ENCODE measurements at regions not wholly inside any gene's neighbourhood (a gene's known extent, or its start where the extent isn't known, plus 50 kb on each side); places are given as distances from the start of the nearest gene placed in this dataset.

DNA sequence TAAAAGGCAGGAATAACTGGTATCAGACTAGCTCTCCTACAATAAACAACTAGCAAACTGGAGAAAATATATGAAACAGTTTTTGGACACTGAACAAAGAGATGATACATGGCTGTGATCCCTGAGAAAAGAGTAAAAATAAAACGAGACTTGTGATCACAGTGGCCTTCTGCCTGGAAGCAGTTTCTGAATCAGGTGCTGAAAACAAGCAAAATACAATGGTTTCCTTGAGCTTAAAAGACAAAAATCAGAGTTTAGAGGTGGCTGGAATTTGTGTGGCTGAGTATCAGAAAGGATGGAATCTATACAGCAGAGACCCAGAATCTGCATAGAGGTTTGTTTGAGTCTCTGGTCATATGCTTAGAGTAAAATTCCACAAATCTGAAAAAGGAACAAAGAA is 242.5 kb upstream of the SOX9 start:
- Mint-ChIP-seq H3K4me1 (ENCODE audit: low read depth) (no peaks in the 10 kb centered on the region), H3K36me3 (no peaks in the 10 kb centered on the region), H3K4me3 (no peak overlapping the region), H3K27ac (no peak overlapping the region), H3K9me3 (peaks cover under 1% of the 10 kb centered on the region), H3K27me3 (no peaks in the 10 kb centered on the region)
- ChIA-PET POLR2A (no interaction called here), CTCF (no interaction called here)
- no peak for DNase-seq
- intact Hi-C loops (cut with micrococcal nuclease) = no loop called here

DNA sequence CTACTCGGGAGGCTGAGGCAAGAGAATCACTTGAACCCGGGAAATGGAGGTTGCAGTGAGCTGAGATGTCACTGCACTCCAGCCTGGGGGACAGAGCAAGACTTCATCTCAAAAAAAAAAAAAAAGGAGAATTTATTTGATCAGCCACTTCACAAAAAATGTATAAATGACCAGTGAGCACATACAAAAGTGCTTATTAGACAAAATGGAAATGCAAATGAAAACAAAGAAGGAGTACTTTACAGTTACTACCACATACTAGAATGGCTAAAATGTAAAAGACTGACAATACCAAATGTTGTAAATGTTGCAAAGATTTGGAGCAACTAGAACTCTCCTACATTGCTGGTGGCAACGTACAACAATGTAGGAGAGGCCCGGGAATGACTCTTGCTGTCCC is 241.8 kb upstream of the SOX9 start:
- no peaks in the 10 kb centered on the region for H3K27me3 Mint-ChIP-seq
- ChIA-PET POLR2A (interaction anchor here (0.7 kb wide), 1 partner anchor 209 kb away, joined by 4 read pairs; no protein-coding TSS in a partner anchor), CTCF (no interaction called here)
- DNase-seq = no peak
- H3K9me3 Mint-ChIP-seq = no peaks in the 10 kb centered on the region
- no peaks in the 10 kb centered on the region for H3K36me3 Mint-ChIP-seq
- H3K4me1 Mint-ChIP-seq (ENCODE audit: low read depth) = no peaks in the 10 kb centered on the region
- H3K27ac Mint-ChIP-seq = no peak overlapping the region
- intact Hi-C loops (cut with micrococcal nuclease) = no loop called here
- H3K4me3 Mint-ChIP-seq = no peak overlapping the region

DNA sequence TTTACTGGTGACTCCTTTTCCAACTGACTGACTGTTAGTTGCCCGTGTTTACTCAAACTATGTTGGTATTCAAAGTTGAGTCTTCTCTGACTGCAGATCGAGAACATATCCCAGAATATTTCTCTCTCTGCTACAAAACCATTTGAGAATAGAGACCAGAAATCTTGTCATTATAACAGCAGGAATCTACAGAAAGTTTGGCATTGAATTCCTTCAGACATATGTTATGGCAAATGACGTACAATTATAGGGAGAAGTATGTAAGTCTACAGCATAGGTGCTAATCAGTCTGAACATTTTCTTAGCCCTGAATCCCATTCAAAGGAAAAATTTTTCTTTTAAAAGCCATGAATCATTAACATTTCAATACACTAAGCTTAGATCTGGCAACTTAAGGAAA is 239.8 kb upstream of the SOX9 start:
- intact Hi-C loops (cut with micrococcal nuclease) = no loop called here
- no peak overlapping the region for H3K4me3 Mint-ChIP-seq
- H3K27ac Mint-ChIP-seq = no peak overlapping the region
- no peak for DNase-seq
- H3K36me3 Mint-ChIP-seq = no peaks in the 10 kb centered on the region
- no peaks in the 10 kb centered on the region for H3K4me1 Mint-ChIP-seq (ENCODE audit: low read depth)
- ChIA-PET POLR2A (no interaction called here), CTCF (no interaction called here)
- H3K9me3 Mint-ChIP-seq = no peaks in the 10 kb centered on the region
- H3K27me3 Mint-ChIP-seq = no peaks in the 10 kb centered on the region

DNA sequence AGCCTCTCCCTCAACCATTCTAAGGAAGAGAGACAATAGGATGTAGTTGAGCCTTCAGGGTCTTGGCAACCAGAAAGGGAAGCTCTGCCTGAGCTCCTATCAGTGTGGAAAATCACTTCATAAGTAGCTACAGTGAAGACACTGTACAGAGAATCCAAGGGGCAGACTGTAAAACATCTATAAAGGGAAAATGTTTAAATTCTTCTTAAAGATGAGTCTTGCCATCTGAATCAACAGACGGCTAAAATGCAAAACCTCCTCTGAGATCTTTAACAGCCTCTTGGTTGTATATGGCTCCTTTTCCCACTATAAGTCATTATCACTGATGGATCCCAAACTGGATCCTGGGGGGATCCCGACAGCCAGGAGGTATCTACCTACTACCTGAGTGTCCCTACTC is 239.2 kb upstream of the SOX9 start:
- intact Hi-C loops (cut with micrococcal nuclease) = no loop called here

DNA sequence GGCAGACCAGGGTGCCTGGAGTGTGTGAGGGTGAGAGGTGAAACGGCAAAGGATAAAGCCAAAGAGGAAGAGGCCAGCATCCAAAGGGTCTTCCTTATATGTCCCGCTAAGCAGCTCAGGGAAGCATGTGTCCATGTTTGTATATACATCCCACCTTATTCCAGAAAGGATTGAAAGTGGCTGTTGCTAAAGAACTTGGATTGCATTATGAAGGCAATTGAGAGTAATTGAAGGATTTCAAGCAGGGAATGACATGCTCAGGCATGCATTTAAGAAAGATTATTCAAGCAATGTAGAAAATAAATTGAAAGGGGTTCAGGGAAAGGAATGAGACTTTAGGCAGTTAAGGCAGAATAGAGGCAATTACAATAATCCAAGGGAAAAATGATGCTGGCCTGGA is 237.6 kb upstream of the SOX9 start:
- CTCF ChIA-PET = no interaction called here
- H3K36me3 Mint-ChIP-seq = no peaks in the 10 kb centered on the region
- intact Hi-C loops (cut with micrococcal nuclease) = no loop called here

More for the DNA sequence above, 239.2 kb upstream of the SOX9 start:
- DNase-seq = no peak
- ChIA-PET CTCF (no interaction called here), POLR2A (no interaction called here)
- Mint-ChIP-seq H3K4me1 (ENCODE audit: low read depth) (no peaks in the 10 kb centered on the region), H3K36me3 (no peaks in the 10 kb centered on the region), H3K9me3 (no peaks in the 10 kb centered on the region), H3K27ac (no peak overlapping the region), H3K27me3 (no peaks in the 10 kb centered on the region), H3K4me3 (no peak overlapping the region)

DNA sequence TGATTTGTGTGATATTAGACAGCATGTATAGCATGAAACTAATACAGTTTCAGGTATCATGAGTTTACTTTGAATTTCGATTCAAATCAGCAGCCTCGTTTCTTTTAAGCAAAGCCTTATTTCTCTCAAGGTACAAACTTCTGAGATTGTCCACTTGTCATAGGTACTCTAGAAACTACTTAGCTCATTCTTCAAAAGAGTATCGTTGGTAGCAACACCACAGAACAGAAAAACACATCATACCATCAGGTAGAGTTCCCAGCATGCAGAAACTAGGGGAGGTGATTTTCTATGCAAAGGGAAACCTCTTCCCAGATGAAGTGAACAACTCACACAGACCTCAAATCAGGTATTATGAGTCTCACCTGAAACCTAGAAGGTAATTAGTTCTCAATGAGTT is 237.0 kb upstream of the SOX9 start:
- no peak for DNase-seq
- intact Hi-C loops (cut with micrococcal nuclease) = no loop called here
- Mint-ChIP-seq H3K27ac (no peak overlapping the region), H3K4me1 (ENCODE audit: low read depth) (no peaks in the 10 kb centered on the region), H3K27me3 (no peaks in the 10 kb centered on the region), H3K4me3 (no peak overlapping the region), H3K9me3 (no peaks in the 10 kb centered on the region), H3K36me3 (no peaks in the 10 kb centered on the region)
- ChIA-PET POLR2A (no interaction called here), CTCF (no interaction called here)

More for the DNA sequence above, 237.6 kb upstream of the SOX9 start:
- Mint-ChIP-seq H3K27ac (no peak overlapping the region), H3K9me3 (no peaks in the 10 kb centered on the region), H3K4me1 (ENCODE audit: low read depth) (no peaks in the 10 kb centered on the region), H3K27me3 (no peaks in the 10 kb centered on the region), H3K4me3 (no peak overlapping the region)
- POLR2A ChIA-PET = no interaction called here
- DNase-seq = no peak

DNA sequence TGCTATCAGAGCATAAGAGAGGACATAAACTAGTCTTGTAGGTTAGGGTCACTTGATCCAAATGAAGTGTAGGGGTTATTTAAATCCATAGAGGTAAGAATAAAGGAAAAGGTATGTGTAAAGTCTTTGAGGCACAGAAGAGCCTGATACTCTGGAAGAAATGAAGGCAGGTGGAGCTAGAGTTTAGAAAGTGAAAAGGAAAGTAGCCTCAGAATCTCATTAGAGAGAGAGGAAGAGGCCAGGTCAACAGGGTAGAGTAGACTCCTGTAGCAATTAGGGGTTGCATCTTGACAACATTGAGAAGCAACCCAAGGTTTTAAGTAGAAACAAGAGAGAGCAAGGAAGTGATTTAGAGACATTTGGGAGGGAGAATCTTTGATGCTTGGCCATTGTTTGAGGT is 235.2 kb upstream of the SOX9 start:
- CTCF ChIA-PET = no interaction called here
- H3K9me3 Mint-ChIP-seq = no peaks in the 10 kb centered on the region
- H3K27me3 Mint-ChIP-seq = no peaks in the 10 kb centered on the region
- H3K27ac Mint-ChIP-seq = no peak overlapping the region
- POLR2A ChIA-PET = no interaction called here
- H3K4me3 Mint-ChIP-seq = no peak overlapping the region
- intact Hi-C loops (cut with micrococcal nuclease) = no loop called here
- H3K36me3 Mint-ChIP-seq = no peaks in the 10 kb centered on the region
- no peak for DNase-seq
- H3K4me1 Mint-ChIP-seq (ENCODE audit: low read depth) = no peaks in the 10 kb centered on the region

DNA sequence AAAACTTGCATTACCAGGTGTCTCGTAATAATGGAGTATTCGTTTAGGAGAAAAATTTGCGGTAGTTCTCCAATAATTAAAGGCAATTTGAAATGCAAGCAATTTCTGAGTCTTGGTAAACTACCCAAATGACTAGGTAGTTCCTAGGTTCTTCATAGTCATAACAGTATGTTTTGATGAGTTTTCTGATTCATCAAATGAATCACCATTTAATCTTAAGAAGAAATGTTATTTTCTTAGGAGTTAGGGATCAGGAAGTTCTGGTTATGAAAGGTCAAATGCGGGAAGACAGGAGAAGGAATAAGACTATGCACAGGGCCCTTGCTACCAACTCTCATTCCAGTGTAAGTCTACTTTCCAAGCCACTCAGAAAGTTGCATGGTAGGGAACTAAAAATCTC is 221.5 kb upstream of the SOX9 start:
- no peaks in the 10 kb centered on the region for H3K27me3 Mint-ChIP-seq
- DNase-seq = no peak
- H3K9me3 Mint-ChIP-seq = peaks cover 10% of the 10 kb centered on the region
- intact Hi-C loops (cut with micrococcal nuclease) = no loop called here
- ChIA-PET CTCF (no interaction called here), POLR2A (no interaction called here)
- no peaks in the 10 kb centered on the region for H3K4me1 Mint-ChIP-seq (ENCODE audit: low read depth)
- H3K4me3 Mint-ChIP-seq = no peak overlapping the region
- H3K36me3 Mint-ChIP-seq = no peaks in the 10 kb centered on the region
- no peak overlapping the region for H3K27ac Mint-ChIP-seq

DNA sequence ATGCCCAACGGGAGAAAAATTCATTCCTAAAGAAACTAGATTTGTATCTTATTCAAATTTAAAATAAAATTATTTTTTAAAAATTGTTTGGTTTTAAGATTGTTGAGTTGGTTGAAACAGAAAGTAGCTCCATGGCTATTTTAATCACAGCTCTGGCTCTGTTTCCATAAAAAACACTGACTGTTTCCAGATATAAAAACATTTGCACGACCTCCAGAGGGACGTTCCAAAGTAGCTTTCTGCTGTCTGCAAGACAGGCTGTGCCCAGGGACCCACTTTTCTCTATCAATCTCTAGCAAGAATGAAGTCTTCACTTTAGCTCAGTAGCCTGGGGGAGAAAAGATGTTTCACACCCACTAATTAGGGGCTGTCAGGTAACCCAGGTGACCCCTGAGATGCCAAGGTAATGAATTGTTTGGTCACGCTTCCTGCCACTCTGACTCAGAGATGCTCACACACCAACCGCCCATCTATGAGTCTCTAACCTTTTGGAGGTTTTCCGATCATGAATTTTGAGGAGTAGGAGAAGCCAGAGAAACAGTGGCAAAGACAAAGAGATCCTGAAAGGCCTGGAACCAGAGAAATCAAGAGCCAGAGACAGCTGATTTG is 220.1 kb upstream of the SOX9 start:
- H3K4me1 Mint-ChIP-seq (ENCODE audit: low read depth) = no peaks in the 10 kb centered on the region
- no peaks in the 10 kb centered on the region for H3K27me3 Mint-ChIP-seq
- no peaks in the 10 kb centered on the region for H3K36me3 Mint-ChIP-seq
- H3K4me3 Mint-ChIP-seq = no peak overlapping the region
- ChIA-PET POLR2A (no interaction called here), CTCF (no interaction called here)
- no peak for DNase-seq
- H3K9me3 Mint-ChIP-seq = peaks cover 10% of the 10 kb centered on the region
- intact Hi-C loops (cut with micrococcal nuclease) = no loop called here
- H3K27ac Mint-ChIP-seq = no peak overlapping the region

DNA sequence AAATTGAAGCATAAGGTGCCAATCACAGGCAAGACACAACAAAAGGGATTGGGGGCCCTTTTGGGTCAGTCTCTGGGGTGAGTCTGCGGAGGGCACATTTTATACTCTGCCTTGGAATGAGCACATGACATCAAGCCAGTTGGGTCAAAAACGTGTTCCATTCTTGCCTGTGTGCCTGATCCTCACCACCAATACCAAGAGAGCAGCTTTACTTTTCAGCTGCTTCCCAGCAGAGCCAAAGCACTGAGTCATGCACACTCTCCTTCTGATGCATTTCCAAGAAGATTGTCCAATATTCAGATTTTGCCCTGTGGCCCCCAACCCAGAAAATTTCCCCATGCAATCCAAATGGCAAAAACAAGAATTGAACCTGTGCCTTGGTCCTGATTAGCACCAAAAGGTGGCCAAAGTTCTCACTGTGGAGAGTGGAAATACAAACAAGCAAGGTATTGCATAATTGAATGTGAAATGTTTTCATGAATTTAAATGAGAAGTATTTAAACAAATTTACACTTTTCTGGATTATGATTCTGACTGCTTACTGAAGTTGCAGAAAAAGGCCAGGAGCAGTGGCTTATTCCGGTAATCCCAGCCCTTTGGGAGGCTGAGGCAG is 217.8 kb upstream of the SOX9 start:
- CTCF ChIA-PET = no interaction called here
- intact Hi-C loops (cut with micrococcal nuclease) = no loop called here
- no peak overlapping the region for H3K27ac Mint-ChIP-seq

DNA sequence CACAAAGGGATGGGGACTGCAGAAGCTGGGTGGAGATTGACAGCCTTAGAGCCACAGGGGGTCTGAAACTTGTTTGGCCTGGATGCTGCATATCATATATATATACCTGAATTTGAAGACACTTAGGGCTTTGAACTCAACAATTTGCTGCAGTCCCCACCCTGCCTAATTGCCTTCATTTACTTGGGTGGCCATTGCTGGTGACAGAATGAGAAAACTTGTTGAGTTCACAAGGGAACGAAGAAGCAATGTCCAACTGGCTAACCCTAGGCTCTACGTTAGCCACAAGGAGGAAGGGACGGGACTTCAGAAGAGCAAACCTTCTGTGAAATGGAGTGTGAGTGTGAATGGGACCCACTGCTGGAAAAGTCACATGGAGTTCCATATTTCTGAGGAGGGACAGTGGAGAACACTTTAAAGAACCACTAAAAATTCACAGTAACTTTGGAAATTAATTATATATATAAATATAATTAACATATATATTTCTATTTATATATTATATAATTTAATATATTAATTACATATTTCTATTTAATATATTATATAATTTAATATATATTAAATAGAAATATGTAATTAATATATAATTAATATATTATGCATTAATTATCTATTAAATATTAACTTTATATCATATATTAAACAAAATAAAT is 215.3 kb upstream of the SOX9 start:
- no peaks in the 10 kb centered on the region for H3K9me3 Mint-ChIP-seq
- no peak overlapping the region for H3K27ac Mint-ChIP-seq
- H3K4me1 Mint-ChIP-seq (ENCODE audit: low read depth) = no peaks in the 10 kb centered on the region
- H3K4me3 Mint-ChIP-seq = no peak overlapping the region
- H3K36me3 Mint-ChIP-seq = no peaks in the 10 kb centered on the region
- ChIA-PET CTCF (no interaction called here), POLR2A (no interaction called here)
- H3K27me3 Mint-ChIP-seq = no peaks in the 10 kb centered on the region
- intact Hi-C loops (cut with micrococcal nuclease) = no loop called here
- no peak for DNase-seq

More for the DNA sequence above, 217.8 kb upstream of the SOX9 start:
- H3K4me1 Mint-ChIP-seq (ENCODE audit: low read depth) = no peaks in the 10 kb centered on the region
- H3K9me3 Mint-ChIP-seq = no peaks in the 10 kb centered on the region
- no peak overlapping the region for H3K4me3 Mint-ChIP-seq
- POLR2A ChIA-PET = no interaction called here
- no peaks in the 10 kb centered on the region for H3K36me3 Mint-ChIP-seq
- no peak for DNase-seq
- H3K27me3 Mint-ChIP-seq = no peaks in the 10 kb centered on the region

DNA sequence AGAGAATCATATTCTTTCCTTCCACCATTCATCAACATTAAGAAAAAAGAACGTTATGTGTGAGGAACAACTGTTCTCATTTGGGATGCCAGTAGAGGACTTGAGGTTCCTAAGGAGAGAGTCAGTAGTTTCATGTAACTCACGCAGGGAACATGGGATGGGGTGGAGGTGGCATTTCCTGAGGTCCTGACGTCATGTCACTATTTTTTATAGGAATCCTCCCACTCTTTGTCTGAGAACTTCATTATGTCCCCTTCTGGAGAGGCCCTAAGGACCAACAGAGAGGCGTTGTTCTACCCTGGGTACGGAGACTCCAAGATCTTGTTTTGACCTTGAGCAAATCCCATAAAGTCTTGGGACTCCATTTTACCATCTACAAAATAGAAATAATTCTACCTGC is 211.7 kb upstream of the SOX9 start:
- no peak for DNase-seq
- no peak overlapping the region for H3K4me3 Mint-ChIP-seq
- intact Hi-C loops (cut with micrococcal nuclease) = no loop called here
- no peak overlapping the region for H3K27ac Mint-ChIP-seq
- ChIA-PET CTCF (no interaction called here), POLR2A (no interaction called here)
- no peaks in the 10 kb centered on the region for H3K4me1 Mint-ChIP-seq (ENCODE audit: low read depth)
- H3K27me3 Mint-ChIP-seq = no peaks in the 10 kb centered on the region
- H3K9me3 Mint-ChIP-seq = peaks cover 3% of the 10 kb centered on the region
- no peaks in the 10 kb centered on the region for H3K36me3 Mint-ChIP-seq

DNA sequence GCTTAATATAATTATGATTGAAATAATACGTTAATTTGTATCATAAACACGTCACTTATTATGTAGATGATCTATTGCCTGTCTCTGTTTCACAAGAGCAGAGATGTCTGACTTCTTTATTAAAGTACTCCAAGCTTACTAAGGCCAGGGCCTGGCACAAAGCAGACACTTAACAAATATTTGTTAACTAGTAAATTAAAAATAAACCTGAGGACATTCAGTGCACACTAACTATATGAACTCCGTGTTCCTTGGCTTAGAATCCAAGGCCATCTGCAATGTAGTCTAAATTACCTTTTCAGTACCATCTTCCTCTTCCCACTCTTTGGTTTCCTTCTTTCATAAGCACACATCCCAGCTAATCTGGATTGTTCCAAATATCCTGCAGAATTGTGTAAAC is 210.8 kb upstream of the SOX9 start:
- intact Hi-C loops (cut with micrococcal nuclease) = no loop called here

More for the DNA sequence above, 210.8 kb upstream of the SOX9 start:
- Mint-ChIP-seq H3K27ac (no peak overlapping the region), H3K4me3 (no peak overlapping the region), H3K27me3 (no peaks in the 10 kb centered on the region), H3K9me3 (peaks cover 3% of the 10 kb centered on the region), H3K36me3 (no peaks in the 10 kb centered on the region), H3K4me1 (ENCODE audit: low read depth) (no peaks in the 10 kb centered on the region)
- CTCF ChIA-PET = no interaction called here
- no peak for DNase-seq
- POLR2A ChIA-PET = no interaction called here
